HepG2 (cell line): ENCODE measurements at regions not wholly inside any gene's neighbourhood (a gene's known extent, or its start where the extent isn't known, plus 50 kb on each side); places are given as distances from the start of the nearest gene placed in this dataset.

Source experiments
- GTF3A ChIP-seq: sonication (generic); formaldehyde crosslinking; conservative IDR thresholded peaks from 2 replicates; pipeline ENCODE4 v1.4.0; 2020; ENCODE audit warnings: mild to moderate bottlenecking, missing genetic modification reagents
- KLF6 ChIP-seq: IDR thresholded peaks from 2 replicates; pipeline ENCODE4 v1.8.0; 2016; ENCODE audit warnings: missing biosample characterization, missing genetic modification reagents
- NR3C1 ChIP-seq: sonication (generic); formaldehyde crosslinking; IDR thresholded peaks from 2 replicates; pipeline ENCODE4 v1.4.0; 2020; ENCODE audit warnings: missing genetic modification reagents
- POLR2A ChIP-seq, 2 experiments: IDR thresholded peaks; 2 replicates each; pipeline ENCODE4 v1.6.1; 2011; ENCODE audit warnings: low read depth in 2 of 2, low read length in 2 of 2, mild to moderate bottlenecking in 1 of 2, moderate library complexity in 1 of 2; ENCODE audit not compliant: insufficient read depth in 1 of 2
- POLR2AphosphoS5 ChIP-seq: IDR thresholded peaks from 2 replicates; pipeline ENCODE4 v1.6.1; 2012; ENCODE audit warnings: low read depth, low read length
- RORA ChIP-seq: sonication (generic); formaldehyde crosslinking; IDR thresholded peaks from 2 replicates; pipeline ENCODE4 v1.5.0; 2020; ENCODE audit warnings: mild to moderate bottlenecking, missing genetic modification reagents, moderate library complexity
- TBX2 ChIP-seq: sonication (generic); formaldehyde crosslinking; IDR thresholded peaks from 2 replicates; pipeline ENCODE4 v1.5.0; 2020; ENCODE audit warnings: missing genetic modification reagents, mild to moderate bottlenecking, borderline replicate concordance
- ZBTB10 ChIP-seq: sonication (generic); formaldehyde crosslinking; IDR thresholded peaks from 2 replicates; pipeline ENCODE4 v1.4.0; 2020; ENCODE audit warnings: missing genetic modification reagents, borderline replicate concordance
- ZMYM3 ChIP-seq: sonication (generic); formaldehyde crosslinking; IDR thresholded peaks from 2 replicates; pipeline ENCODE4 v1.5.1; 2020; ENCODE audit warnings: mild to moderate bottlenecking, missing genetic modification reagents
- ZNF274 ChIP-seq: sonication (generic); formaldehyde crosslinking; IDR thresholded peaks from 2 replicates; pipeline ENCODE4 v1.5.1; 2020; ENCODE audit warnings: mild to moderate bottlenecking, missing genetic modification reagents
- ZNF430 ChIP-seq: sonication (generic); formaldehyde crosslinking; IDR thresholded peaks from 2 replicates; pipeline ENCODE4 v1.9.0; 2021; ENCODE audit warnings: mild to moderate bottlenecking, missing genetic modification reagents
- TF ChIP-seq, protein P1 (sequence below): sonication (generic); formaldehyde crosslinking; IDR thresholded peaks from 2 replicates; pipeline ENCODE4 v1.5.0; 2020; ENCODE audit warnings: mild to moderate bottlenecking, missing genetic modification reagents, moderate library complexity
- TF ChIP-seq, protein P2 (sequence below): sonication (generic); formaldehyde crosslinking; IDR thresholded peaks from 2 replicates; pipeline ENCODE4 v1.4.0; 2020; ENCODE audit warnings: low read depth, missing genetic modification reagents
- TF ChIP-seq, protein P3 (sequence below): sonication (generic); formaldehyde crosslinking; IDR thresholded peaks from 2 replicates; pipeline ENCODE4 v1.4.0; 2020; ENCODE audit warnings: missing genetic modification reagents

DNA sequence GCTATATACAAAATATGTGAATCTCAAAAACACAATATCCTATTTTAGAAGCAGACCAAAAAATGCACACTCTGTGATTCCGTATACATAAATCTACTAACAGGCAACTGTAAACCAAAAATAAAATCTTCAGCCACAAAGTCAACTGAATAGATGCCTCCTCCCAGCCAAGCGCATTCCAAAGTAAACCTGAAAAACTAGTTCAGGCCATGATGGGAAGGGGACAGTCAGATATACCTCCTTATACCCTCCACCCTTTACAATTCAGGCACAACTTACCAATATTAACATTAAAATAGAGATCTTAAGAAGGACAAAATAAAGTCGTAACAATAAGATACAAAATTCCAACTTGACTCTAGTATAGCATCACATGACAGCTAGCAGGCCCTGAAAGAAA lies 1604.5 kb upstream of the NUDT12 start:
- no peak for TF ChIP-seq ZNF430 (CRISPR knock-in tag)
- TF ChIP-seq RORA (CRISPR knock-in tag): no peak
- TF ChIP-seq, protein P1, sequence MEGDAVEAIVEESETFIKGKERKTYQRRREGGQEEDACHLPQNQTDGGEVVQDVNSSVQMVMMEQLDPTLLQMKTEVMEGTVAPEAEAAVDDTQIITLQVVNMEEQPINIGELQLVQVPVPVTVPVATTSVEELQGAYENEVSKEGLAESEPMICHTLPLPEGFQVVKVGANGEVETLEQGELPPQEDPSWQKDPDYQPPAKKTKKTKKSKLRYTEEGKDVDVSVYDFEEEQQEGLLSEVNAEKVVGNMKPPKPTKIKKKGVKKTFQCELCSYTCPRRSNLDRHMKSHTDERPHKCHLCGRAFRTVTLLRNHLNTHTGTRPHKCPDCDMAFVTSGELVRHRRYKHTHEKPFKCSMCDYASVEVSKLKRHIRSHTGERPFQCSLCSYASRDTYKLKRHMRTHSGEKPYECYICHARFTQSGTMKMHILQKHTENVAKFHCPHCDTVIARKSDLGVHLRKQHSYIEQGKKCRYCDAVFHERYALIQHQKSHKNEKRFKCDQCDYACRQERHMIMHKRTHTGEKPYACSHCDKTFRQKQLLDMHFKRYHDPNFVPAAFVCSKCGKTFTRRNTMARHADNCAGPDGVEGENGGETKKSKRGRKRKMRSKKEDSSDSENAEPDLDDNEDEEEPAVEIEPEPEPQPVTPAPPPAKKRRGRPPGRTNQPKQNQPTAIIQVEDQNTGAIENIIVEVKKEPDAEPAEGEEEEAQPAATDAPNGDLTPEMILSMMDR (CRISPR knock-in tag): no peak
- no peak for TF ChIP-seq POLR2A (IDR thresholded peaks at IDR 0.05; ENCODE audit: insufficient read depth in 1 of 2, low read depth in 2 of 2, low read length in 2 of 2)
- TF ChIP-seq POLR2AphosphoS5: no peak
- no peak for TF ChIP-seq TBX2 (CRISPR knock-in tag)
- TF ChIP-seq ZNF274 (CRISPR knock-in tag): no peak
- no peak for TF ChIP-seq KLF6
- TF ChIP-seq ZMYM3 (CRISPR knock-in tag): no peak
- TF ChIP-seq GTF3A (CRISPR knock-in tag): no peak
- no peak for TF ChIP-seq ZBTB10 (CRISPR knock-in tag)
- TF ChIP-seq NR3C1 (CRISPR knock-in tag): no peak
- TF ChIP-seq, protein P2, sequence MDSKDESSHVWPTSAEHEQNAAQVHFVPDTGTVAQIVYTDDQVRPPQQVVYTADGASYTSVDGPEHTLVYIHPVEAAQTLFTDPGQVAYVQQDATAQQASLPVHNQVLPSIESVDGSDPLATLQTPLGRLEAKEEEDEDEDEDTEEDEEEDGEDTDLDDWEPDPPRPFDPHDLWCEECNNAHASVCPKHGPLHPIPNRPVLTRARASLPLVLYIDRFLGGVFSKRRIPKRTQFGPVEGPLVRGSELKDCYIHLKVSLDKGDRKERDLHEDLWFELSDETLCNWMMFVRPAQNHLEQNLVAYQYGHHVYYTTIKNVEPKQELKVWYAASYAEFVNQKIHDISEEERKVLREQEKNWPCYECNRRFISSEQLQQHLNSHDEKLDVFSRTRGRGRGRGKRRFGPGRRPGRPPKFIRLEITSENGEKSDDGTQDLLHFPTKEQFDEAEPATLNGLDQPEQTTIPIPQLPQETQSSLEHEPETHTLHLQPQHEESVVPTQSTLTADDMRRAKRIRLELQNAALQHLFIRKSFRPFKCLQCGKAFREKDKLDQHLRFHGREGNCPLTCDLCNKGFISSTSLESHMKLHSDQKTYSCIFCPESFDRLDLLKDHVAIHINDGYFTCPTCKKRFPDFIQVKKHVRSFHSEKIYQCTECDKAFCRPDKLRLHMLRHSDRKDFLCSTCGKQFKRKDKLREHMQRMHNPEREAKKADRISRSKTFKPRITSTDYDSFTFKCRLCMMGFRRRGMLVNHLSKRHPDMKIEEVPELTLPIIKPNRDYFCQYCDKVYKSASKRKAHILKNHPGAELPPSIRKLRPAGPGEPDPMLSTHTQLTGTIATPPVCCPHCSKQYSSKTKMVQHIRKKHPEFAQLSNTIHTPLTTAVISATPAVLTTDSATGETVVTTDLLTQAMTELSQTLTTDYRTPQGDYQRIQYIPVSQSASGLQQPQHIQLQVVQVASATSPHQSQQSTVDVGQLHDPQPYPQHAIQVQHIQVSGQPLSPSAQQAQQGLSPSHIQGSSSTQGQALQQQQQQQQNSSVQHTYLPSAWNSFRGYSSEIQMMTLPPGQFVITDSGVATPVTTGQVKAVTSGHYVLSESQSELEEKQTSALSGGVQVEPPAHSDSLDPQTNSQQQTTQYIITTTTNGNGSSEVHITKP (CRISPR knock-in tag): no peak
- TF ChIP-seq, protein P3, sequence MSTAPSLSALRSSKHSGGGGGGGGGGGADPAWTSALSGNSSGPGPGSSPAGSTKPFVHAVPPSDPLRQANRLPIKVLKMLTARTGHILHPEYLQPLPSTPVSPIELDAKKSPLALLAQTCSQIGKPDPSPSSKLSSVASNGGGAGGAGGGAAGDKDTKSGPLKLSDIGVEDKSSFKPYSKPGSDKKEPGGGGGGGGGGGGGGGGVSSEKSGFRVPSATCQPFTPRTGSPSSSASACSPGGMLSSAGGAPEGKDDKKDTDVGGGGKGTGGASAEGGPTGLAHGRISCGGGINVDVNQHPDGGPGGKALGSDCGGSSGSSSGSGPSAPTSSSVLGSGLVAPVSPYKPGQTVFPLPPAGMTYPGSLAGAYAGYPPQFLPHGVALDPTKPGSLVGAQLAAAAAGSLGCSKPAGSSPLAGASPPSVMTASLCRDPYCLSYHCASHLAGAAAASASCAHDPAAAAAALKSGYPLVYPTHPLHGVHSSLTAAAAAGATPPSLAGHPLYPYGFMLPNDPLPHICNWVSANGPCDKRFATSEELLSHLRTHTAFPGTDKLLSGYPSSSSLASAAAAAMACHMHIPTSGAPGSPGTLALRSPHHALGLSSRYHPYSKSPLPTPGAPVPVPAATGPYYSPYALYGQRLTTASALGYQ (CRISPR knock-in tag): no peak
